Effector CD4-positive, alpha-beta T cell (primary cell): ENCODE measurements at regions not wholly inside any gene's neighbourhood (a gene's known extent, or its start where the extent isn't known, plus 50 kb on each side); places are given as distances from the start of the nearest gene placed in this dataset.

Experiments used
- DNase-seq: peaks from one replicate; pipeline ENCODE4 v3.0.0-alpha.2; 2020

DNA sequence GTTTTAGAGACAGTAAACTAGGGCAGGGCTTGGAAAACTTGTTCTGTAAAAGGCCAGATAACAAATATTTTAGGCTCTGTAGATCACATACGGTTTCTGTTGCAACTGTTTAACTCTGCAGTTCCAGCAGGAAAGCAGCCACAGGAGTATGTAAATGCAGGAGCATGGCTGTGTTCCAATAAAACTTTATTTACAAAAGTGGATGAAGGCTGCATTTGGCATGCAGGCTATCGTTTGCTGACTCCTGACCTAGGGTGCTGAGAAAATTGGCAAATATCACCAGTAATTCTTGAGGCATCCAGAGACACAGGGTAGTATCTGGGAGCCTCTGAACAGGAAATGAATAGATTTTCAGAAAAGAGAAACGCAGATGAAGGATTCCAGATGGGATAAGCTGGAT is 274.0 kb downstream of the MAF start:
- DNase-seq, result no peak

DNA sequence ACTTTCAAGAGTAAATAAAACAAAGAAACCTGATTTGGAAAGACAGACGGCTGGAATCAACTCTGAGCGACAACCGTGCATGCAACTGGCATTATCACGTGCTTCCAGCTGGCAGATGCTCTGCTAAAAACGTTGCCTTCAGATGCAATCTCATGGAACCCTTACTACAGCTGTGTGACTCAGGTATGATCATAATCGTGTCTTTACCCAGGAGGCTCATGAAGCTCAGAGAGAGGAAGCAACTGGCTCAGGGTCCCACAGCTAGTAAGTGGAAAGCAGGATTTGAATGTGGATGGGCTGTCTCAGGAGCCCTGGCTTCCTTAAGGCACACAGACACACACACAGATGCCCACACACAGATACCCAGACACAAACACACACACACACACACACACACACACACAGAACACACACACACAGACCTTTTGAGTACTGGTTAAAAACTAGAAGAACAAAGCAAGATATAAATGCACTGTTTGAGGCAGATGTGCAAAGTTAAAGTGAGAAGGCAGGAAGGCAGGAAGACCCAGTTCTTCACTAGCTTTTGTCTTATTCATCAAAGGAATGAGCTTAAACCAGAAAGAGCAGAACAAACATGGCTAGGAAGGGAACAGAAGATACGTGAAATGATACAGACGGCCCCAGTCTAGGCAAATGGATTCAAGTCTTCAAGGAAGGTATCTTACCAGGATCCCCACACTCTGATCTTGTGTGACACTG is 275.2 kb downstream of the MAF start:
- DNase-seq, result no peak

DNA sequence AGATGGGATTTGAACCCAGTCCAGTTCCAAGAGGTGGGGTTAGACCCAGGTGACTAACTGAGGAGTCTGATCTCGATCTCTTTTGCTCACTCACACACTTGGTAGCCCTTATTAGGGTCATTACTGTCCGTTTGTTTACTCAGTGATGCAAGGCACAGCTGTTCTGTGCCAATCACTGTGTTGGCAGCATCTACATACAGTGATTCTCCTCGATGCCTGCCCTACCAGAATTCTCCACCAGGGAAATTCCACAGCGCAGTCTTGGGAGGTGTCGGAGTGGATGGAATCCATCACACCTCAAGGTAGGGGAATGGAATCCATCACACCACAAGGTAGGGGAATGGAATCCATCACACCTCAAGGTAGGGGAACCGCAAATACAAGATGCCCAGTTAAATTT is 279.6 kb downstream of the MAF start:
- DNase-seq, result no peak

DNA sequence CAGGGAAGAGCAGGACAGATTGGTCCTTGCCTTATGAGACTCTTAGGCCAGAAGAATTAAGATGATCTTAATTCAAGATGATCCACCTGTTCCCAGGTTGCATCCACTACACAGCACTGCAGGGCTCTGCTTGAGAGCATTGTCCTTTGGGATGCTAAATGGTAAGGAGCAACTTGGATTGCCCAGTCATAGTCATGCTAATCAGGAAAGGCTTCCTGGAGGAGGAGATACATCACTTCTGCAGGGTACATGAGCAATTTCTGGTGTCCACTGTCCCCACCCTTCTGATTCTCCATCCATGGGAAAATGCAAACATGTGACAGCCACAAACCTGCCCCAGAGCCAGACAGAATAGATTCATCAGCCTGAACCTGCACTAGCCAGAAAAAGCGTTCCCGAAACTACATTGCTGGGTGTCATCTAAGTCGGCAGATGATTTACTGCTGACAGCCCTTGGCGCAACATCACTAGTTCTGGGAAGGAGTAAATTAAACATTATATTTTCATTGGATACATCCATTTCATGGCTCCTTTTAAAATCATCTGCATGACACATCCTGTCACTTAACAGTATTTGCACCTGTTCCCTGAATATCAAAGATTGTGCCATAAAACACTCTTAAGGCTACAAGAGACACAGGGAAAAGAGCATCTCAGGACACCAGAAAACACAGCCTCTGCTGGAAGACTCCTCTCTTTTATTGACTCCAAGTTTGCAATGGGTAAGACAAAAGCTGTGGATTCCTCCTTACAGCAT is 282.2 kb downstream of the MAF start:
- no peak for DNase-seq

DNA sequence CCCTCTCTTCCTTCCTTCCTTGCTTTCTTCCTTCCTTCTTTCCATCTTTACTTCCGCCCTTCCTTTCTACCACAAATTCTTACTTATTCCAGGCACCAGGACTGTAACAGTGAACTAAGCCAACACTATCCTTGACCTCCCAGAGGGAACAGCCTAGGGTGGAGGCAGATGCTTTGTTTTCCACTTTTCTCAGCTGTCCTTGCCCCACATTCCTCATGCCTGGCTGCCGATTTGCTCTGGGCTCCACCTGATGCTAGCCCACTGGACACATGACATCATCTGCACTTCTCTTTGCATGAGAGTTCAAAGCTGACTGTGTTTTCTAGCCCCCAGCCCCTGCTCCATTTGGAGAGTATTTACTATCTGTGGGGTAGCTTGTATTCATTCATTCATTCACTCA is 283.0 kb downstream of the MAF start:
- no peak for DNase-seq

DNA sequence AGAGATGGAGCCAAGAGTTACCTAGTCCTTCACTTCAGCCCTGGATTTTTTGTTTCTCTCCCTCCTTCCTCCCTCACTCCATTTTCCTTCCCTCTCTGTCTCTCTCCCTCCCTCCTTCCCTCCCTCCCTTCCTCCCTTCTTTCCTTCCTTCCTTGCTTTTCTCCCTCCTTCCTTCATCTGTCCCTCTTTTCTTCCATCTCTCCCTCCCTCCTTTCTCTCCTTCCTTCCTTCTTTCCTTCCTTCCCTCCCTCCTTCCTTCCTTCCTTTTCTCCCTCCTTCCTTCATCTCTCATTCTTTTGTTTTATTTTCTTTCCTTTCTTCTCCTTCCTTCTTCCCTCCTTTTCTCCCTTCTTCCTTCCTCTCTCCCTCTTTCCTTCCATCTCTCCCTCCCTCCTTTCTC is 283.5 kb downstream of the MAF start:
- DNase-seq, result no peak

DNA sequence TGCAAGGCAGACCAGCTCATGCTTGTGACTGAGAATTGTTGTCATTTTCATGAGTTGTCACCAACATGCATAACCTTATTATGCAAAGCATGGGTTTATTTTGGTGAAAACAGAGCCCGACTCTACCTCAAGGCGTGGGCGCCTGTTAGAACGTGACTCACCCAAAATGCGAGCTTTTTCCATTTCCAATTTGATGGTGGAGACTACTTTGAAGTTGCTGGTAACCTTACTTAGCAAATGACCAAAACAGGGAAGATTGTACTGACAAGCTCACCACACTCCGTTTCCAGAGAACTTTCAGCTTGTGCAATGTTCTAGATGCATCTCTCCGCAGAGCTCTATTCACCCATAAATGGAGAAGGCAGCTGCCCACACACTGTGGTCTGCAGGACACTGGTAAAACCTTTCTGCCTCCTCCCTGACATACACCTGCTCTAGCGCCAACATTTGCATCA is 284.5 kb downstream of the MAF start:
- DNase-seq, result no peak

DNA sequence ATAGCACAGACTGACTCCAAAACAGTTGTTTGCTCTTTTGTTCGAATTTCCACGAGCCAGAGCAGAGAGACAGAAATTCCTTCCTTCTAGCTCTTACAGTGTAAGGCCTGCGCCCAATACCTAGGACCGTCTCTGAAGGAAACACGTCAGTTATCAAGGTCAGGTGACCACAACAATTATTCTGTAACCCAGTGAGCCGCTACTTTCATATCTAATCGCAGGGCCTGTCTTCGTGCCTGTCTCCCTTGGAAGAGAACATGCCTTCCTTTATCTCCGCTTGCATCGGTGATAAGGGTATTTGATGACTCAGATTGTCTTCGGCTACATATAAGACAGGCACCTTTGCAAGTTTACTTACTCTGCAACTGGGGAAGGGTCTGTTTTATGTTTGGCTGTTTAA is 288.0 kb downstream of the MAF start:
- DNase-seq, result no peak

DNA sequence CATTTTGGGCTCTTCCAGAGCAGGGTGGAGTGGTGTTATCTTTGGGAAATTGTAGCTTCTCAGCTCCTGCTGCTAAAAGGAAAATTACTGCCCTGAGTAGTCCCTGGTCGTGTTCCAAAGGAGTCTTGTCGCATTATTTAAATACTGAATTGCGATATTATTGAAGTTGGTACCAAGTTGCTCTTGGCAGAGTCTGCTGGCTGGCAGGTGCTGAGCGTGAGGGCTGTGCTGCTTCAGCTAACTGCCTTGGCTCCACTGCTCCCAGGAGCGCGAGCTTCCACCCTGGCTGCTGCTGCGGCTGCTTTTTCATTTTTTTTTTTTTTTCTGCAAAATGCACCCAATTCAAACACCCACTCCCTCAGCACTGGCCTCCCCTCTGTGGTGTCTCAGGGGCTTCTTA is 289.8 kb downstream of the MAF start:
- no peak for DNase-seq

DNA sequence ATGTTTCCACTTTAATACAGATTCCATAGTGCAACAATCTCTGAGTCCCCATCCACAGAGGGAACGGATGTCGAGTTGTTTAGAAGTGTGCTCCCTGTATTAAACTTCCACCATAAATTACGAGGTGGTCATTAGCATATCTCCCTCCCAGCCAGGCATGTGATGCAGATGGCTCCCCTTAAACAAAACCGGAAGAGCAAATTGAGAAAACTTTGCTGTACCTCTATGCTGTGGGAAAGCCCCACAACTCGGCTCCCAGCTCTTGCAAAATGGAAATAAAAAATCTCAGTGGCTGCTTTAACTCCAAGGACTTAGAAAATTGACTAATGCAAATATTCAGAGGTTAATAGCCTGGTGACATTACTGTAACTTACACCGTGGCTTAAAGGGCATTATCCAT is 290.9 kb downstream of the MAF start:
- no peak for DNase-seq

DNA sequence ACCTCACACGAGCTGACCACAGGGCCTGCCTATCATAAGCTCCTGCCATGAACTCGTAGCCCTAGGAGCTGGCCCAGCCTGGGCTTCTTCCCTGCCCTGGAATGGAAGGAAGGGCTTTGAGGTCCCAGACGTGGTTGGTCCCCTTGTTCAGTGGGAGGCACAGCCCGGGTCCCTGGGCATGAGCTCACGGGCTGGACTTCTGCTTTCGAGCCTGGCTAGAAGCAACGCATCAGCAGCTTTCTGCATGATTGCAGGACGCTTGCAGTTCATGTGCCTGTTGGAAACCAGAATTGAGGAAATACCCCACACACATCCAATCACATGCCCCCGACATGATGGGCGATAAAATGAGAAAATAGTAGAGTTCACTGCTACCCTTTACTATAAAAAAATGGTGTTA is 293.3 kb downstream of the MAF start:
- no peak for DNase-seq

DNA sequence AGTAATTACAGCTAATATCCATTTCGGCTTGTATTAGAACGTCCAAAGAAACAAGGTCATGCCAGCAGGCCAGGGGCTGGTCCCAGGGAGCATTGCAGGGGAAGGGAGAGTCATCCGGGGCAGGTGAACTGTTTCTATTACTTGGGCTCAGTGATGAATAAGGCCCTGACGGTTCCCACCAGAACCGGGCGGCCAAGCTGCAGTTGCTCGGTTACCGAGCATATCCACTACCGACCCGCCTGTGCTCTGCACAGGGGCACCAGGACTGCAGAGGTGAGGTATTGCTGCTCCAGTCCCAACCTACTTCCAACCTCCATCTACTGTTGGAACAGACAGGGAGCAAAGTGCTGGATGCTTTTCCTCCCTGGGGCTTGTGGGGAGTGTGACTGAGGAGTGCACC is 295.5 kb downstream of the MAF start:
- no peak for DNase-seq

DNA sequence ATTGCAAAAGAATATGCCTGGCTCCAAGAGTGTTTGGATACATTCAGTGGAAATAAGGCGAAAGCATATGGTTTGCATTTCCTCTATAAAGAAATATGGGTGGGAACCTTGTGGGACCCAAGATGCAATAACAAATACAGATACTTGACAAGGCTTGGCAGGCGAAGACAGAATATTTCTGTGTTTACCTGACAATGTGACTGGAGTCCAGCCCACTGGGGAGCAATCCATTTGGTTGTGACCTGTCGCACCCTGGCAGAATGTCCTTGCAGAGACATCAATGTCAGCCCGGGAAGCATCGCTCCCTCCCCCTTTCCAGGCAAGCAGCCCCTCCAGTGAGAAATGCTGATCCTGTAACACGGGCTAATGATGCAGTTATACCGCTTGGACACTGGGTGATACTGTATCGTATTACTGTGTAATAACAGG is 296.6 kb downstream of the MAF start:
- DNase-seq, result no peak

DNA sequence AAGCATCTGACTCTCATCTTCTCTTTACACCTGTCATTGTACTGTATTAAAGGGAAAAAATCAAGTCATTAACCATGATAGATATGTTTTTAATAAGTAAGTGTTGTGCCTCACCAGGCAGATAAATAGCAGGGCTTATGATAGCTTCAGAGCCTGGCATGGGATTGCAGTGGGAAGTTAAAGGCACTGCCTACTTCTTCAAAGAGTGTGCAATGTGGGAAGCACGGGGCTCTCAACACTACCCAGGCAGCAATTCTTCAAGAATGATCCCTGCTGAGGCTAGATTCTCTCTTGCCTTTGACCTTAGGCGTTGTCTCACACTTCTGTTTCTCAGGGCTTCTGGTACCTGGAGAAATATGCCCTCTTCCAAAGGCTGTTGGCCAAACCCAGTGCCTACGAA is 297.3 kb downstream of the MAF start:
- DNase-seq, result no peak

DNA sequence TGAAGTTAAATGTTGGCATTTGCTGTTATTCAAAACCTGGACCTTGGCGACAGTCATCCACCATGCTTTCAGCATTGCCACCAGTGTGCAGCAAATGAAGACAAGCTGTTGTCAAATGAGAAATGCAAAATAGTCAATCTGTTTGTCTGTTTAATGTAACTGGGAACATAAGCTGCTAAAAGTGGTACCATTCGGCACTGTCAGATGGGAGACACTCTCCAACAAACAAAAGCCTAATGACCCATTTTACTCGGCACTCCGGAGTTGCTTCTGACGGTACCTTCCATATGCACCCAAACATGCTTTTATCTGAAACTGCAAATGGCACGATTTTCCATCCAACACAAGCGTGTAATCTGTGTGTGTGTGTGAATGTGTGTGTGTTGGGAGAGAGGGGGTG is 297.8 kb downstream of the MAF start:
- DNase-seq, result no peak

DNA sequence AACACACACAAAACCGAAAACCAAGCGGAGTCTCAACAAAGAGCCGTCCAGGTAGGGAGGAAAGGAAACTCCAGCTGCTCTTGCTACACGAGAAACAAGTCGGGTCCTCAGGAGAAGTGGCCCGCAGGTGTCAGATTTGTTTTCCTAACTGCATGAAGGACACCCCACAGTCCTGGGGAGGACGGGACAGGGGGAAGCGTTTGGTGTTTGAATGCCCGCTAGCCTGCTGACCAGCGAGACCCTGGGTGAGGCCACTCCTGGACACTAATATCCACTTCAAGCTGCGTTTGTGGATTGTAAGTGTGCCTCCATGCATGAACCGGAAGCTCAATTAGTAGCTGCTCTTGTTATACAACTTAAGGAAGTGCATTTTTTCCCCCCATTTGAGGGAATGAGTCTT is 299.5 kb downstream of the MAF start:
- no peak for DNase-seq

DNA sequence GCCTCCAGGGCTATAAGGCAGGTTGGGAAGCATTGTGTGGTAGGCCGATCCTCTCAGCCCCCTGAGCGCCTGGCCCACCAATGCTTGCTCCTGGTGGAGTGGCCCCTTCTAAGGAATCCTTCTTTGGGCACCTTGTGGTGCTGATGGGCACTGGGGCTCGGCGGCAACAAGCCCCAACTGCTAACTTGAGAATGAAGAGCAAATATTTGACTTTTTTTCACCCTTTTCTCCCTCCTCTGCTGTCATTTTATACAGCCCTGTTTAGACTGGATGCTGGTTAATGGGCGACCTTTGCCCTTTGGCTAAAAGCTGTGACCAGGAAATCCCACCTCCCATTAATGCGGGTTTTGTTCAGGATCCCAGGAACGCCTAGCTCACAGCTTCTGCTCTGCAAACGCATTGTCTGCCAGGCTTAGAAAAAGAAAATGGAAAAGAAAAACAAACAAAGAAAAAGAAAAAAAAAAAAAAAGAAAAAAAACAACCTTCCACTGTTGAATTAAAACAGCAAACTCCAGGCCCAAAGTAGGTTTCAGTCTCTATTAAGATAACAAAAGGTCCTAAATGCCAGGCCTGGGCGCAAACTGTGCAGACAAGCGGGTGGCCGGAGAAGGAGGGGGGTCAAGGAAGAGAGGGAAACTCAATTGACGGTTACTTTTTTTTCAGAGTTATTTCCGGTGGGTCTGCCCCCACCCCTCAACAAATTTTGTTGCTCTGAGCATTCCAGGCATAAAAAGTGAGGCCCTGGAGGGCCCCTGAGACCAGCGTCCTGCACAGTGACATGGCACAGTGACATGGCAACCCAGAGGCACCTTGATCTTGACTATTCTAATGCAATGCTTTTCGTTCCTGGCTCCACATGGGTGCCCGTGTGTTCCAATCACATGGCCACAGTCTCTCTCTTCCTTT is 301.4 kb downstream of the MAF start:
- DNase-seq, result no peak

DNA sequence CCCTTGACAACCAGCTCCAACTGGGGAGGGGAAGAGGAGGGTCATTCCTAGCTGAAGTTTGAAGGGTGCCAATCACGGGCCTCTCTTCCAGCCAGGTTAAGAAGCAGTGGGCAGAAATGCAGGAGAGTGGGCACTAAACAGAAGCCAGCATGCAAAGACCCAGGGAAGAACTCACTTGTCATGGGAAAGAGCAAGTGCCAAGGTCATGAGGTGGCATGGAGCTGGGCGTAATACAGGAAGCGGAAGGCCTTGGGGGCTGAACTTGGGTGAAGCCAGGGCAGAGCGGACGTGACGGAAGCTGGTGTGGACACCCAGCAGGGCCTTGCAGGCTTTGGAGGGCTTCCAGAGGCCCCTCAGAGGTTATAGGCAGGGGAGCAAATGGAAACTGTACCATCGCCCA is 302.1 kb downstream of the MAF start:
- no peak for DNase-seq

DNA sequence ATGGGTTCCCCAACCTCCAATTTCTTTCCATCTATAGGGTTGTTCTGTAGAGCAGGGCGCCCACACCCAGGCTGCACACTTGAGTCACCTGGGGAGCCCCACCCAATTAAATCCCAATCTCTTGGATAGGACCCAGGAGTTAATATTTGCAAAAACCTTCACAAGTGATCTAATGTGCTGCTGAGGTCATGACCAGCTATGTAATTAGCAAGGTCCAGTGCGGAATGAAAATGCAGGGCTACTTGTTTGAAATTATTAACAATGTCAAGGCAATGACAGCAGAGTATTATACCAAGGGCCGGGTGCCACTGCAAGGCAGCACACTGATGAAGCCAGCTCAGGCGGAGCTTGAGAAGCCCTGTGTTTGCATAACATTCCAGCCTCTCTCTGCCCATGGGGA is 302.7 kb downstream of the MAF start:
- DNase-seq, result no peak

DNA sequence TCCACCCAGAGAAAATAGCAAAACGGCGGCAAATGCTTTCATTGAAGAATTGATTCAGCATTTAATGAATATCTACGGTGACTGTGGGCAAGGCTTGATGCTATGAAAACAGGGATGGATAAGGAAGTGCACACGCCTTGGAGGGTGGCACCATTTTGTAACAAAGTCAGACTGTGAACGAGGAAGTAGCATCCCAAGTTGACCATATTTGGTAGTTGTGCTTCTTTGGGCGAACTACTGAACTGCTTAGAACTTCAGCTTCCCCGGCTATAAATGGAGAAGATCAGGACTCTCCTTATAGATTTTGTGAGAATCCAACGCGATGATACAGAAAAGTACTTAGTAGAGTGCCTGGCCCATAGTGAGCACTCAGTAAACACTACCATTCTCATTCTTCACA is 303.2 kb downstream of the MAF start:
- DNase-seq, result no peak

DNA sequence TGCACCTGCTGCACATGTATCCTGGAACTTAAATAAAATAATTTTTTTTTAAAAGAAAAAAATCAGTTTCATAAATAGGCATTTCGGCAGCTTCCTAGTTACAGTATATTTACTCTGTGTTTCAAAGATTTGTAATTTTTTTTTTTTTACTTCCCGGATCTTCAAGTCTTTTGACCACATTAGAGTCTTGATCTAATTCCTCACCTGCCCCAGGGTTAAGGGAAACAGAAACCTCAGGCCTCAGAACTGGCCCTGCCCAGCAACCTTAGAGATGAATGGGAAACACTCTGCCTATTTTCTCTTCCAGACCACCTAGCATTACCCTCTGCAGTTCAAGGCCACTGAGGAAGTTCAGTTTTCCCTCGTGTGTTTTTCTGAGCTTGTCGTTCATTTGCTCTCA is 304.0 kb downstream of the MAF start:
- DNase-seq, result no peak

DNA sequence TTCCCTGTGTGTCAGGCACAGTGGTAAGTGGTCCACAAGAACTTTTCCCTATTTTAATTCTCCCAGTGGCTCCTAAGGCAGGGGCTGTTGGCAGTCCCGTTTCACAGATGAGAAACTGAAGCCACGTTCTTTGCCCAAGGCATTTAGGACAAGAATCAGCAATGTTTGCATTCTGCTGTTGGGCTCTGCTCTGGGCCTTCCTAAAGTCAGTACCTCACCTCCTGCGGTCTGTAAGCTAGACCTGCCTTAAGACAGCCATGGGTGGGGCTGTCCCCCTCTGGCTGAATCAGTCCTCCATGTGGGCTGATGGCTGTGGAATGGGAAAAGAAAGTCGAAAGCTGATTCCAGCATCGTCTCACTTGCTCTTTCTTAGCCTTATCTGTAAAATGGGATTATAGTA is 304.8 kb downstream of the MAF start:
- DNase-seq, result no peak

DNA sequence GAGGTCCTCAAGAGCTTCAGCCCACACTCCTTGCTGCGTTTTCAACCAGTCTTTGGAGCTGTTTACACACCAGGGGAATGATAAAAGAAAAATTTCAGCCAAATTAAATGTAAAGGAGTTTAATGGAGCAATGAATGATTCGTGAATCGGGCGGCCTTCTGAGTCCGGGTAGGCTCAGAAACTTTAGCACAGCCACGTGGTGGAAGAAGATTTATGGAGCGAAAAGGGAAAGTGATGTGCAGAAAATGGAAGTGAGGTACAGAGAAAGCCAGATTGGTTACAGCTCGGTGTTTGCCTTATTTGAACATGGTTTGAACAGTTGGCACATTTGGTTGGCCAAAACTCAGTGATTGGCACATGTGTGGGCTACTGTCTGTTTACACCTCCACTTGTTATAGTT is 305.4 kb downstream of the MAF start:
- no peak for DNase-seq

DNA sequence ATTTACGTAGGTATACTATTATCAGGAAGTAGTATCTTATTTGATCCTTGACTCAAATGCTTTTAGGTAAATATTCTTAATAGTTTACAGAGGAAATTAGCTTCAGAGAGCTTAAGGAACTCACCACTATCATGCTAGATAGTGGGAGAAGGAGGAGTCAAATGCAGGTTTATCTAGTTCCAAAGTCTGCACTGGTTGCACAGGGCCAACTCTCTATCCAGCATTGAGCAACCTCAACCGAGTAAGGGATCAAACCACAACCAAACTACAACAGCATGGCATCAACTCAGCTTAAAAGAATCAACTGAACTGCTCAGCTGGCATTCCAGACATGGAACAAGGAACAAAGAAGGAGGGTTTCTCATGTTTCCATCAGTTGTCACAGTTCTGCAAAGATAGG is 306.0 kb downstream of the MAF start:
- DNase-seq, result no peak
